Ovary (tissue), 7 donors: ENCODE measurements at regions not wholly inside any gene's neighbourhood (a gene's known extent, or its start where the extent isn't known, plus 50 kb on each side); places are given as distances from the start of the nearest gene placed in this dataset.

Source experiments
- DNase-seq, 5 donors: peaks; one replicate each; pipeline ENCODE4 v3.0.0-alpha.2; 2019 to 2020
- H3K27ac ChIP-seq, 2 donors: fragments of 200-600 bp; one replicate each; pipeline versions ENCODE4 v1.5.1 to v1.8.0; 2019 to 2022
- H3K27me3 ChIP-seq: fragments of 200-600 bp; one replicate; pipeline ENCODE4 v1.8.0; 2022
- H3K36me3 ChIP-seq: fragments of 200-600 bp; sonication (generic); one replicate; pipeline ENCODE4 v1.5.1; 2019
- H3K4me1 ChIP-seq: one replicate; pipeline ENCODE4 v1.8.1; 2013; ENCODE audit warnings: mild to moderate bottlenecking, moderate library complexity; ENCODE audit not compliant: insufficient read depth
- H3K4me3 ChIP-seq: fragments of 200-600 bp; sonication (generic); one replicate; pipeline ENCODE4 v1.5.1; 2017
- H3K9me3 ChIP-seq, 2 donors: fragments of 200-600 bp in 1 of 2; sonication (generic) in 1 of 2; one replicate each; pipeline versions ENCODE4 v1.5.1 to v1.8.1; 2013 to 2019; ENCODE audit warnings: mild to moderate bottlenecking in 1 of 2, moderate library complexity in 1 of 2
- EP300 ChIP-seq: sonication (generic); formaldehyde crosslinking; IDR thresholded peaks from one replicate; pipeline ENCODE4 v1.6.1; 2017; ENCODE audit warnings: antibody characterized with exemption
- POLR2A ChIP-seq: fragments of 450-650 bp; IDR thresholded peaks from one replicate; pipeline ENCODE4 v1.6.1; 2017; ENCODE audit warnings: antibody characterized with exemption, mild to moderate bottlenecking, moderate library complexity
- WGBS, 3 donors: extraction: QIAGEN DNeasy Blood & Tissue Kit in 1 of 3; methylation state at CpG; one replicate each; pipeline versions ENCODE4 v1.1.5 to v1.1.7; 2013 to 2017; 5-methylcytosine and 5-hydroxymethylcytosine counted together
- intact Hi-C, 4 donors: fragments of 100-400 bp; cut with DNase I; formaldehyde crosslinking; loops; one replicate each; pipeline versions ENCODE4 v1.11.0 to v1.15.1; 2022 to 2023
- TF ChIP-seq, protein P1 (sequence below), 3 donors: fragments of 450-650 bp in 2 of 3; fragments of 200-600 bp in 1 of 3; IDR thresholded peaks; one replicate each; pipeline versions ENCODE4 v1.5.1 to v1.8.0; 2016 to 2022; ENCODE audit warnings: antibody characterized with exemption in 3 of 3, mild to moderate bottlenecking in 1 of 3
- donor health status: DM: no; HTN: no; CAD: no; lungs with moderate emphysema.
- donor health status: DM: no; HTN: no; CAD: no.
- donor health status: Bipolar disorder and iron deficiency.
- donor health status: DM: no; HTN: no; CAD: no.
- donor health status: DM: yes; HTN: yes; CAD: no.

- no peaks in the 10 kb centered on the region for H3K9me3 ChIP-seq
- H3K4me3 ChIP-seq = no peak overlapping the region
- TF ChIP-seq, protein P1, sequence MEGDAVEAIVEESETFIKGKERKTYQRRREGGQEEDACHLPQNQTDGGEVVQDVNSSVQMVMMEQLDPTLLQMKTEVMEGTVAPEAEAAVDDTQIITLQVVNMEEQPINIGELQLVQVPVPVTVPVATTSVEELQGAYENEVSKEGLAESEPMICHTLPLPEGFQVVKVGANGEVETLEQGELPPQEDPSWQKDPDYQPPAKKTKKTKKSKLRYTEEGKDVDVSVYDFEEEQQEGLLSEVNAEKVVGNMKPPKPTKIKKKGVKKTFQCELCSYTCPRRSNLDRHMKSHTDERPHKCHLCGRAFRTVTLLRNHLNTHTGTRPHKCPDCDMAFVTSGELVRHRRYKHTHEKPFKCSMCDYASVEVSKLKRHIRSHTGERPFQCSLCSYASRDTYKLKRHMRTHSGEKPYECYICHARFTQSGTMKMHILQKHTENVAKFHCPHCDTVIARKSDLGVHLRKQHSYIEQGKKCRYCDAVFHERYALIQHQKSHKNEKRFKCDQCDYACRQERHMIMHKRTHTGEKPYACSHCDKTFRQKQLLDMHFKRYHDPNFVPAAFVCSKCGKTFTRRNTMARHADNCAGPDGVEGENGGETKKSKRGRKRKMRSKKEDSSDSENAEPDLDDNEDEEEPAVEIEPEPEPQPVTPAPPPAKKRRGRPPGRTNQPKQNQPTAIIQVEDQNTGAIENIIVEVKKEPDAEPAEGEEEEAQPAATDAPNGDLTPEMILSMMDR (IDR thresholded peaks at IDR 0.05) = peak in 1 of 3 donors; percentile 14
- no peak for TF ChIP-seq POLR2A
- no peak for TF ChIP-seq EP300
- no peak for DNase-seq
- H3K4me1 ChIP-seq = no peaks in the 10 kb centered on the region
- H3K27ac ChIP-seq = no peak overlapping the region
- intact Hi-C loops = loop anchor here in 3 of 4 donors (5.0 to 10.0 kb wide), 3 partner anchors 417 to 541 kb away; no protein-coding TSS in a partner anchor
- no peaks in the 10 kb centered on the region for H3K27me3 ChIP-seq
- no peaks in the 10 kb centered on the region for H3K36me3 ChIP-seq
- 24 to 34% (median 27%) methylated on average over 6 of the region's 6 CpGs for WGBS, 3 donors
Observed at GRCh38 chr3:159263750-159264553, 462.1 kb downstream of the MFSD1 start.

DNA sequence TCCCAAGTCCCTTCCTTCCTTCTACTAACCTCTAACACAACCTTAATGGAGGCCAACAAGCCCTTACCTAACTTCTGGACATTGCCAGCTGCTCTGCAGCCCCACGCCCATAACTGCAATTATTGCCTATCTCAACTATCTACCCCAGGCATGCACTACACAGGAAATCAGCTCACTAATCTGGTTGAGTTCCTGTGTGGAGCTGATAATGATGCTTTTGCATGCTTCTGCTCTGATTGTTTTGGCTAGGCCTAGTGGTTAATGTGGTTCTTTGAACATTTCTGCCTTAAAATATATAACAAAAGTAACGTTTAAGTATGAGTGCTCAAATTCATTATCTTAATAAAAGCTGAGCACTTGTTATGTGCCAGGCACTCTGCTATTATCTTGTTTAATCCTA is 463.9 kb downstream of the MFSD1 start:
- Histone ChIP-seq H3K4me1 (no peaks in the 10 kb centered on the region), H3K36me3 (no peaks in the 10 kb centered on the region), H3K9me3 (no peaks in the 10 kb centered on the region), H3K27ac (no peak overlapping the region), H3K27me3 (no peaks in the 10 kb centered on the region), H3K4me3 (no peak overlapping the region)
- intact Hi-C loops = loop anchor here in 1 of 4 donors (10.0 kb wide), 1 partner anchor 539 kb away; no protein-coding TSS in a partner anchor
- no peak for TF ChIP-seq EP300
- TF ChIP-seq, protein P1 (IDR thresholded peaks at IDR 0.05) = no peak
- 45 to 55% (median 53%) methylated on average over 2 of the region's 2 CpGs for WGBS, 3 donors
- no peak for DNase-seq

GRCh38 chr3:159266779-159267178 is 464.9 kb downstream of the MFSD1 start:
- DNase-seq = no peak
- TF ChIP-seq POLR2A = no peak
- TF ChIP-seq, protein P1 (IDR thresholded peaks at IDR 0.05) = no peak
- no peak for TF ChIP-seq EP300
- Histone ChIP-seq H3K9me3 (no peaks in the 10 kb centered on the region), H3K4me1 (no peaks in the 10 kb centered on the region), H3K36me3 (no peaks in the 10 kb centered on the region), H3K4me3 (no peak overlapping the region), H3K27ac (no peak overlapping the region), H3K27me3 (no peaks in the 10 kb centered on the region)
- intact Hi-C loops = loop anchor here in 1 of 4 donors (10.0 kb wide), 1 partner anchor 538 kb away; no protein-coding TSS in a partner anchor
- 60 to 63% (median 63%) methylated on average over 6 of the region's 6 CpGs for WGBS, 3 donors

DNA sequence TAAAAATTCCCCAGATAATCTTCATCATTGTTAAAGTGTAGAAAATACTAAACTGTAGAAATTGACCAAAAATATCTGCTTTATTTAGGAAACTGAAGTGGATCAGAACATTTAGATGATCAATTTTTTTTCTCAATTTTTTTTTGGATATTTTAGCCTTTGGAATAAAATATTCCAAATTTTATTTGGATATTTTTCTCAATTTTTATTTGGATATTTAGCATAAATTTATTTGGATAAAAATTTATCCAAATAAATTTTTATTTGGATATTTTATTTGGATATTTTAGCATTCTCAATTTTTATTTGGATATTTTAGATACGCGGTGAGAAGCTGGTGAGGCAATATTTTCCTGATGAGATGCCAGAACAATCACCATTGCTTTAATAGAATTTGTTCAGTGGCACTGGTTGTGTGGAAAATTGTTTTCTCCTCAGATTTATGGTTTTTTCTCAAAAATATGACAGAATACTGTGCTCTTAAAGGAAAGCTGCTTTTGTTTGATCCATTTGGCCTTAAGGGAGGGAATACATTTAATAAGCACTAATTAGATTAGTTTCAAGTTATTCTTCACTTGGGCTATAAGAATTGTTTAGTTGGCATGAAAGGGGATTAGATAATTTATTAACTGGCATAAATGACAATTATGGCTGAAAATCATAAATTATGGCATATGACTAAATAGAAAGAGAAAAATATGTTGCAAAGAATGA is 470.1 kb downstream of the MFSD1 start:
- no peak overlapping the region for H3K4me3 ChIP-seq
- no peaks in the 10 kb centered on the region for H3K4me1 ChIP-seq
- no peaks in the 10 kb centered on the region for H3K36me3 ChIP-seq
- intact Hi-C loops = no loop called here
- no peaks in the 10 kb centered on the region for H3K9me3 ChIP-seq
- DNase-seq = no peak
- WGBS, 3 donors = 68 to 80% (median 75%) methylated on average over 2 of the region's 2 CpGs
- no peaks in the 10 kb centered on the region for H3K27me3 ChIP-seq
- TF ChIP-seq EP300 (no peak), POLR2A (no peak)
- TF ChIP-seq, protein P1 (IDR thresholded peaks at IDR 0.05) = no peak
- H3K27ac ChIP-seq = no peak overlapping the region
